Eye (tissue), 1 donor: ENCODE measurements at regions not wholly inside any gene's neighbourhood (a gene's known extent, or its start where the extent isn't known, plus 50 kb on each side); places are given as distances from the start of the nearest gene placed in this dataset.

Experiments
- DNase-seq: peaks from one replicate; pipeline ENCODE4 v3.0.0-alpha.2; 2015

DNA sequence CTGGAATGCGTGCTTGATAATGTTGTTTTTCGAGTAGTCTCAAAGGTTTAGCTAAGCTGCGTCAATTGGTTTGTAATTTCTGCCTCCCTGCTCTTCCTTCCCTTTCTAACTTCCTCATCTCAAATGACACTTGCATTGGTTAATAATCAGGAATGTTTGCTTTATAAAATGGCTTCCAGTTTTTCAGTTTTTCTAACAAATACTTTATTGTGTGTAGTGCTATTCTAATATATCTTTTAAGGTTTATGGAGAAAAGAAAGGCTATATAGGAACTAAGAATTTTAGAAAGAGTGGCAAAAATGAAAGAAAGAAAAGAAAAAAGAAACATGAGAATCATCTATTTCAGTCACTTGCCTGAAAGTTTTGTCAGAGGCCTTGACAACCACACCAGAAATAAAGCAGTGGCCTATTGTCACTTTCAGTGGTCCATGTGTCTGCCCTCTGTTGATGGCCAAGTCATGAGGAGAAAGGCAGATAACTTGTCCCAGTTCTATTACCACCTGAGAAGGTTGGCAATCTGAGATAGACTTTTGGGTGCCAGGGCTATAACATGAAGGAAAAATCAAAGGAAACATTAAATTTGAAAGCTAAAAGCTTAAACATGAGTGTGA lies 221.9 kb upstream of the KITLG start:
- peak; percentile 23 for DNase-seq

DNA sequence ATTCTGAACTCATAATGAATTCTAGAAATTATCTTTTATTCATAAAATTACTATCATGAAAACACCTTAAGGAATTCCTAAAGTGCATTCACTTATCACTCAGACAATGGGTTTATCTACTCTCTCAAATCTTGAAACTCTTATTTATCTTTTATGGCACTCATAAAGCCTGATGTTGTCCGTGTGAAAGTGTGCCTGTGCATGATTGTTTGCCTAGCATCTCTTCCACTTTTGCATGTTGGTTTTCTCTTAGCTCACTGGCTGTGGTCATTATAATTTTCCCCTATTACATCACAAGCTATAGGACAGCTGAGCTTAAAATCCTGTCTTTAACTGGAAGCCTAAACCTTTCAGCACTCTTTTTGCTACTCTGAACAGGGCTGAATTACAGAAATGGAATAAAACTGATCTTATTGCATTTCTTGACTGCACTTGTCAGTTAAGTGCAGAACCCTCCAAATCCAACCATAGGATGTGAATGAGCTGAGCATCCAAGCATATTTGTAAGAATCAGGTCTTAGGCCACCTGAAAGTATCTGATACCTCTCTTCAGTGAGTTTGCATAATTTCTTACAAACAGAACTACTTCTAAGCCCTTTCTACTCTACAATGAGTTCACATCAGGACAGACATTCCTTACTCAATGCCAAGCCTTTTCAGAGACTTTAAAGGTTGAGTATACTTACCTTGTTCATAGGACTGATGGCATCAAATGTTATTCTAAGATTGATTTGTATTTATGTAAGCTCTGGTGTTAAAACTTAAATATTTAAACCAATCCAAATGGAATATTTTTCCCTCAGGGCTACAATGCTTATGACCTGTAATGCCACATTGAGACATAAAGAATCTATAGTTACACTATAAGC lies 221.2 kb upstream of the KITLG start:
- DNase-seq, result no peak

GRCh38 chr12:88793096-88793495 lies 212.8 kb upstream of the KITLG start:
- no peak for DNase-seq

DNA sequence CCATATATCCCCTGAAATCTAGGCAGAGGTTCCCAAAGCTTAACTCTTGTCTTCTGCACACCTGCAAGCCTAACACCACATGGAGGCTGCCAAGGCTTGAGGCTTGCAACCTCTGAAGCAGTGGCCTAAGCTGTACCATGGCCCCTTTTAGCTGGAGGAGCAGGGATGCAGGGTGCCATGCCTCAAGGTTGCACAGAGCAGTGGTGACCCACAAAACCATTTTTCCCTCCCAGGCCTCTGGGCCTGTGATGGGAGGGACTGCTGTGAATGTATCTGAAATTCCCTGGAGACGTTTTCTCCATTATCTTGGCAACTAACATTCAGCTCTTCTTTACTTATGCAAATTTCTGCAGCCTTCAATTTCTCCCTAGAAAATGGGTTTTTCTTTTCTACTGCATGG lies 210.0 kb upstream of the KITLG start:
- no peak for DNase-seq

DNA sequence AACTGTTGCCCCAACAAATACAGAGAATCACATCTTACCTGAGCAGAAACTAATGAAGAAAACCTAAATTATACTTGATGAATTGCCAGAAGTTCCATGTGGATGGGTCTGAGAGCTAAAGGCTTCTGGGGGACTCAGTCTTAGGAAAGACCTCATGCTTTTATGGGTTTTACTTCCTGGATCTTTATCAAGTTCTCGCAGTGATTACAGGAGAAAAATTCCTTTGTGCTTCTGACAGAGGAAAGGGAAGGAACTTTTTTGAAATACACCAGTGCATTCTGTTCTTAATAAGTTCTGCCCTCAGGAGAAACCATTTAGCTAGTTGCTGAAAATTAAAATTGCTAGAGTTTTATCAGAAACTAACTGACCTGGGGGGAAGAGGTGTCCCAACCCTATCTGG lies 203.9 kb upstream of the KITLG start:
- DNase-seq, result no peak

- DNase-seq, result no peak
These were observed 202.1 kb upstream of the KITLG start for GRCh38 chr12:88782351-88782750.

DNA sequence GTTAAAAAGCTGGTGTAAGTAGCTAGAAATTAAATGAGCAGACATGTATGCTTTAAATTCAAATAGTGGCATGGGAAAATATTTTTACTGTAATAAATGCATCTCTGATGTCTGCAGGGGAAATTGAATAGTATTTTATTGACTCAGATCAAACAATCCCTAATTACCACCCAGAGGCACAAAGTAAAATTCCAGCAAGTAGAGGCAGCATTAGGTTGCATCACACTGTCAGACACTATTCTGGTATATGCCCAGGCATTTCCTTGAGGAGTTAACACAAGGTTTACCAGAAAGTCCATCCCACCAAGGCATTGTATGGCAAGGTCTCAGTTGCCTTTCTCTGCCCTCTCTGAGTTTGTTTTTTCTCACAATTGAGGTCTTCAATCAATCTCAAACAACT lies 201.6 kb upstream of the KITLG start:
- no peak for DNase-seq

GRCh38 chr12:88778064-88778463 lies 197.8 kb upstream of the KITLG start:
- no peak for DNase-seq

DNA sequence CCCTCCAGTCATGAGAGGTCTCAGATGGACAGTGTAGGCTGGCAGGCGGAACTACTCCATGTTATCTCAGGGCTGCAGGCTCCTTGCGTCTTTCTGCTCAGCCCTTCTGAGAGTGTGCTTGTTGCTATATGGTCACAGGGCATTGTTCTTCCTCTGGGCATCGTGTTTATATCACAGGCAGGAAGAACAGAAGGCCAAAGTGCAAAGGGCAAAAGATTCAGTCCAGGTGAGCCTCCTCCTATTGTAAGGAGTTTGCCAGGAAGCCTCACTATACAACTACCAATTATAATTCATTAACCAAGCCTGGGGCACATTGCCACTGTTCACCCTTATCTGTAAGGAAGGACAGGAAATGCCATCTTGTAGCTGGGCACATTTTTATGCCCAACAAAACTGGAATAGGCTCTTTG lies 195.5 kb upstream of the KITLG start:
- no peak for DNase-seq

- no peak for DNase-seq
These were observed 187.4 kb upstream of the KITLG start for GRCh38 chr12:88767699-88768098.

- no peak for DNase-seq
These were observed 184.7 kb upstream of the KITLG start for GRCh38 chr12:88764781-88765480.

GRCh38 chr12:88763536-88764100 lies 183.3 kb upstream of the KITLG start:
- DNase-seq, result no peak

- DNase-seq, result no peak
These were observed 177.9 kb upstream of the KITLG start for GRCh38 chr12:88758176-88758575.

- no peak for DNase-seq
These were observed 176.6 kb upstream of the KITLG start for GRCh38 chr12:88756917-88757316.

DNA sequence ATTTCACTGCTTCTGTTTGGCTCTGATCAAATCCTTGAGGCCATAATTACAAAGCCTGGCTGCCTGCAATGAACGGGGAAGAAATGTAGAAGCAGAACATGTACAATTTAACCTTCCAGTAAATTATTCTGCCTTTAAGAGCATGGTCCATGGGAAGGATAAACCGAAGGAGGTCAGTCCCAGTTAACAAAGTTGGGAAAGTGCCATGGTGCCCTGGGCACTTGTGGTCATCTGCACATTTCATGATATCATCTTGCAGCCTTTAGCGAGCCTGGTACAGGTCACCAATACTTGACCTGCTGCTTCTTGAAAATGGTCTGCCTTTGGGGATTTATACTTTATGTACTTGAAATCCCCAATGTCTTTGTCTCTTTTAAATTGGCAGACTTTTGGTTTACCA lies 175.9 kb upstream of the KITLG start:
- no peak for DNase-seq

DNA sequence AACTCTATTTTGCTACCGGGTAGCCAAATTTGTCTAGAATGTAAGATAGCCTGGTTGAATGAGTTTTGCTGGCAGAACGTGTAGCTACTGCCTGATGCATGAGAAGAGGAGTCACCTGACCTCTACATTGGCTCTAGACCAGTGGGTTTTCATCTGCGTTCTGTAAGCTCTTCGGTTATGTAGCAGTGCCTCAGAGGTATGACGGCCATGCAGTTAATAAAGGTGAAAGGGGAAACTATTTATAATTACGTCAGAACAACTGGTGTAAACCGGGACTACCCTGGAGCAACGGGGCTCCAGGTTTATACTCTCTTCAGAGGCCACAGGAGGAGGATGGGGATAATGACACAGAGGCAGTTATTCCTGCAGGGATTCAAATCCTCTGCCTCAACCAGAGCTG lies 173.4 kb upstream of the KITLG start:
- no peak for DNase-seq

DNA sequence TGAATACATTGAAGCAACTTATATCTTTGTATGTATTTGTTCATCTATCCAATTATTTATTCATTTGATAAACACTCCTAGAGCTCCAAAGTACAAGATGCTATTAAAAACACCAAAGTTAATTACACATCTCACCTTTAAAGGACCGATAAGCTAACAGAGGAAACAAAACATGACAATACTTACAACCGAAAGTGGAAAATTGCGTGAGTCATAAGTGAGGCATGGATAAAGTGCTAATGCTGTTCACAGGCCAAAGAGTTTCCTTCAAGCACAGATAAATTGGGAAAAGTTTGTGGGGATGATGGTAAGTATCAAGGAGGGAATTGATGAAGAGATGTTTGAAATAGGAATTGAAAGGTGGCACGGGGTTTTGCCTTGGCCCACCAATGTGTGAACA lies 172.8 kb upstream of the KITLG start:
- no peak for DNase-seq

DNA sequence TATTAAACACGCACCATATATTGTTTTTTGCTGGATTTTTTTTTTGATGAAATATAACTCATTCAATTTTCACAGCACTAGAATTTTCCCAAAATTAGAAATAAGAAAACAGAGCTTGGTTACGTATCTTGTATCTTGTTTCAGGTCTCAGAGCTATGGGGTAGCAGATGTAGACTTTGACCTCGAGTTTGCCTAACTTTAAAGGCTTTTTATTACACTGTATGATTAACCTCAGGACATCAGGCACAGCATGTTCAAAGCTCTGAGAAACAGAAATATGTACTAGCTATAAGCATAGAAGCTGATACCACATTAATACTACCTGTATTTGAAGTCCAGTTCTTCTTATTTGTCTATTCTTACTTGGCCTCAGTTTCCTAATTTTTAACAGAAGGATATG lies 171.9 kb upstream of the KITLG start:
- DNase-seq, result no peak

DNA sequence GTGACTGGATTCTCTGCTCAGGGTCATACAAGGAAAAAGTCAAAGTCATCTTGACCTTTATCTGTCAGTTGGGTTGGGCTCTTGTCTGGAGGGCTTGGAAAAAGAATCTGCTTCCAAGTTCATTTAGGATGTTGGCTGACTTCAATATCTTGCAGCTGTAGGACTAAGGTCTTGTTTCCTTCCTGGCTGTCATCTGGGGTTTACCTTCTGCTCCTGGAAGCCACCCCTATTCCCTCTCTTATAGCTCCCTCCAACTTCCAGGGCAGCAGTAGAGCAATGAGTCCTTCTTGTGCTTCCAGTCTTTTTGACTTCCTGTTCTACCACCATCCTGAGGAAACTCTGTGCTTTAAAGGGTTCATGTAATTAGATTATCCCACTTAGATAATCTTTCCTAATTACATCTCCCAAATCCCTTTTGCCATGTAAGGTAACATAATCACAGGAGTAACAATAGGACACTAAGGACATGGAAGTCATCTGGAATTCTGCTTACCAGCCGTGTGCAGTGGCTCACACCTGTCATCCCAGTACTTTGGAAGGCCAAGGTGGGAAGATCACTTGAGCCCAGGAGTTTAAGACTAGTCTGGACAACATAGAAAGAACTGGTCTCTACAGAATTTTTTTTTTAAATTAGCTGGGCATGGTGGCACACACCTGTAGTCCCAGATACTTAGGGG lies 170.7 kb upstream of the KITLG start:
- no peak for DNase-seq

DNA sequence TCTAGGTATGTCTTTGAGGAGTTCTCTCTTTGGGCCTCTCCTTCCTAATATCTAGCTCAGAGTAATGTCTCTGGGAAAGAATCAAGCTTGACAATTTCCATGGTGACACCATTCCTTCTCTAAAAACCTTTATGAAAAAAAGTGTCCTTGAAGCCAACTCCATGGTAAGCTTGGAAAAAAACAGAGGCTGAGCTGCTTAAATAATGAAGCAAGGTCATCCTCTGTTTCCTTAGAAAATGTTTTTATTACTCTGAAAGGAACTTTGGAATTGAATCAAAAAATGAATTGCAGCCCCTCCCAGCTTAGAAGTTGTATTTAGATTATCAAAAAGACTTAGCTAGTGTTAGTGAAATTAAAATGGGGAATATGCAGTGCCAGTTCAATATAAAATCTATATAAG lies 166.1 kb upstream of the KITLG start:
- DNase-seq, result peak; percentile 12

DNA sequence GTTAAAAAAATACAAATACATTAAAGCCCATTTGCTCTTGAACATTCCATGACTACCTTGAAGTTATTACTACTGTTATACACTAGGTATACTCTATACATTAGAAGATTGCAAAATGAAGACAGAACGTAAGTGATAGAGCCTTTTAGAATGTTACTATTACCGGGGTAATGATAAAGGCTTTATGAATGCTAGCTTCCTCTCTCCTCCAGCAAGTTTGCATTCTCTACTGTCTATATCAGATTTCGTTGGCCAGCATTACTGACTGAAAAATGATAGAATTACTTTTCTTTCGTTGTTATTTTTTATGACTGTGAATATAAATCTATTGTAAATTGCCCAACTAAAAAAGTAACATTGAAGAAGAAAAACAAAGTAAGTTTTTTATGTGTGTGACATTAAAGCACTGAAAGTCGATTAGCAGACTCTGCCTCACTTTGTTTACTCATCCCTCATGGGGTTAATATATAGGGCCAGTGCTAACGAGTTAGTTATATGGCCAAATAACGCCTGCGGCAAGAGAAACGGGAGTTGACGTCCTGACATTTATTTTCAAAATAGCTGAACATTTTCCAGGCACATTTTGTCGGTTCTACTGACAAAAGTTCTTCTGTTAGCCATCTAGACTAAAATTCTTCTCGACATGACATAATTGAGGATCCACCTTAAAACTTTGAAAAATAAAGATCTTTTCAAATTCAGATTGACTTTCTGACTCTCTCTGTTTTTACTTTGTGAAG lies 163.8 kb upstream of the KITLG start:
- DNase-seq, result no peak

DNA sequence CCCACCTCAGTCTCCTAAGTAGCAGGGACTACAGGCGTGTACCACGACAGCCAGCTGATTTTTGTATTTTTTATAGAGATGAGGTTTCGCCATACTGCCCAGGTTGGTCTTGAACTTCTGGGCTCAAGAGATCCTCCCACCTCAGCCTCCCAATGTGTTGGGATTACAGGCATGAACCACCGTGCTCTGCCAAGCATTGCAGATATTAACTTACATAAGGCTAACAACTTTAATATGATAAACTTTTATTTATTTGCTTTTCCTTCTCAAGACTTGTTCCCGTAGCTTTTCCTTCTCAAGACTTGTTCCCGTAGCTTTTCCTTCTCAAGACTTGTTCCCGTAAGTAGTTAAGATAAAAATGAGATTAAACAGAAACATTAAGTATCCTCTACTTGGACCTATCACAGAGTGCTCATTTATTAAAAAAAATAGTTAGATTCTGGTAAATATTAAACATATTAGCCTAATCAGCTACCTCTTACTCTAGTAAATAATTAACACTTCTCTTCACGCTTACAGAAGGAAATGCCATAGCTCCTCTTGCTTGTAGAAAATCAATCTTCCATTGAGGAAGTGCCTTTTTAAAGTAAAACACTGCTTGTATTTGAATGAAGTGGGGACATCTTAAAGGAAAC lies 157.7 kb upstream of the KITLG start:
- no peak for DNase-seq
